ENCODE measurements at regions not wholly inside any gene's neighbourhood (a gene's known extent, or its start where the extent isn't known, plus 50 kb on each side); places are given as distances from the start of the nearest gene placed in this dataset.

DNA sequence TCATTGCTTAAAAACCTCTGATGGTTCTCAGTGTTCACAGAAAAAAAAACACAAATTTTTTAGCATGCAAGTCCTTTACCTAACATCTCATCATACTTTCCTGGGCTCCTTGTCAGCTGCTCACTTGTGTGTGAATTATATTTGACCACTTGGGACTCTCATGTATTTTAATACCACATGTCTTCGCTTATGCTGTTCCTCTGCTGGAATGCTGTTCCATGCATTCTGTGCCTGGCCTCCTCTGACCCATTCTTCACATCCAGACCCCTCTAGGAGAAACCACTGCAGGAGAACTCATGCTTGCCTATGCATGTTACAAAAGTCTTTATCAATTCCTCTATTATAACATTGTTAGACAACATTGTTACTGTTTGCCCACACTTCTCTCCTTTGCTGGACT lies 157.6 kb downstream of the PDGFRA start:
- Histone ChIP-seq H2AFZ (replicated peaks; ENCODE audit: low read length, poor library complexity) (no peak overlapping the region), H4K5ac (ENCODE audit: low read depth, low read length) (no peak overlapping the region), H4K91ac (ENCODE audit: insufficient read depth, low read depth, low read length) (no peak overlapping the region), H2AK9ac (replicated peaks; ENCODE audit: low read depth, low read length, poor library complexity) (no peak overlapping the region), H3K27me3 (ENCODE audit: control insufficient read depth, insufficient read depth, low read length) (no peaks in the 10 kb centered on the region; the same call in none of the 2 replicates), H2BK20ac (ENCODE audit: low read depth, low read length) (no peak overlapping the region), H3K9me3 (ENCODE audit: control insufficient read depth, insufficient read depth, low read length) (no peaks in the 10 kb centered on the region), H3K18ac (ENCODE audit: low read depth, low read length) (no peak overlapping the region), H3K14ac (replicated peaks; ENCODE audit: low read depth, low read length) (no peak overlapping the region), H3K4me2 (ENCODE audit: low read depth, low read length) (no peak overlapping the region), H3K4me1 (ENCODE audit: control insufficient read depth, insufficient read depth, low read length) (no peaks in the 10 kb centered on the region), H3K4me3 (ENCODE audit: insufficient read depth, low read depth, low read length) (no peak overlapping the region), H3K9ac (ENCODE audit: low read depth, low read length) (no peak overlapping the region), H3K56ac (ENCODE audit: extremely low read depth, insufficient read depth, low read length) (no peak overlapping the region), H2BK15ac (ENCODE audit: low read depth, low read length) (no peak overlapping the region), H2BK5ac (ENCODE audit: low read depth, low read length, poor library complexity, severe bottlenecking) (no peak overlapping the region), H2AK5ac (ENCODE audit: low read depth, low read length) (no peak overlapping the region), H3K23ac (ENCODE audit: low read depth, low read length) (no peak overlapping the region), H4K20me1 (ENCODE audit: insufficient read depth, low read length) (no peaks in the 10 kb centered on the region), H4K8ac (ENCODE audit: low read depth in 2 of 2, low read length in 2 of 2) (no peak overlapping the region), H3K4ac (ENCODE audit: low read depth, low read length) (no peak overlapping the region), H3K9me1 (ENCODE audit: insufficient read depth, low read length) (no peaks in the 10 kb centered on the region), H3K79me1 (ENCODE audit: low read depth in 1 of 2, low read length in 2 of 2) (no peaks in the 10 kb centered on the region), H3K27ac (ENCODE audit: insufficient read depth, low read length) (no peak overlapping the region), H3K36me3 (ENCODE audit: control insufficient read depth, insufficient read depth, low read length) (no peaks in the 10 kb centered on the region), H2BK120ac (ENCODE audit: low read depth, low read length) (no peak overlapping the region)
- POLR2A ChIA-PET (ENCODE audit: unreplicated experiment): no interaction called here
- CTCF ChIA-PET: no interaction called here
- in situ Hi-C loops (cut with MboI; ENCODE audit: low sequenced_read_pairs): loop anchor here (25.0 kb wide), 1 partner anchor 926 kb away; no protein-coding TSS in a partner anchor
- no peak for ATAC-seq (ENCODE audit: low read depth)
- TF ChIP-seq MAFK (IDR thresholded peaks at IDR 0.05; ENCODE audit: low read depth, low read length) (no peak), RFX5 (IDR thresholded peaks at IDR 0.05; ENCODE audit: low read depth, low read length) (no peak), CEBPB (IDR thresholded peaks at IDR 0.05; ENCODE audit: low read depth, low read length) (no peak), FOS (IDR thresholded peaks at IDR 0.05; ENCODE audit: low read depth, low read length) (no peak), POLR2A (IDR thresholded peaks at IDR 0.05; ENCODE audit: low read depth, low read length) (no peak), CHD1 (IDR thresholded peaks at IDR 0.05; ENCODE audit: low read depth, low read length) (no peak), SMC3 (IDR thresholded peaks at IDR 0.05; ENCODE audit: low read depth, low read length) (no peak), RCOR1 (IDR thresholded peaks at IDR 0.05; ENCODE audit: insufficient replicate concordance, low read length) (no peak), BHLHE40 (IDR thresholded peaks at IDR 0.05; ENCODE audit: low read depth, low read length) (no peak), NFE2L2 (IDR thresholded peaks at IDR 0.05; ENCODE audit: low read depth, low read length) (no peak), MXI1 (IDR thresholded peaks at IDR 0.05; ENCODE audit: borderline replicate concordance, low read depth, low read length) (no peak), MAZ (IDR thresholded peaks at IDR 0.05; ENCODE audit: borderline replicate concordance, low read depth, low read length) (no peak), RAD21 (IDR thresholded peaks at IDR 0.05; ENCODE audit: low read length) (no peak)
- TF ChIP-seq, protein P1, sequence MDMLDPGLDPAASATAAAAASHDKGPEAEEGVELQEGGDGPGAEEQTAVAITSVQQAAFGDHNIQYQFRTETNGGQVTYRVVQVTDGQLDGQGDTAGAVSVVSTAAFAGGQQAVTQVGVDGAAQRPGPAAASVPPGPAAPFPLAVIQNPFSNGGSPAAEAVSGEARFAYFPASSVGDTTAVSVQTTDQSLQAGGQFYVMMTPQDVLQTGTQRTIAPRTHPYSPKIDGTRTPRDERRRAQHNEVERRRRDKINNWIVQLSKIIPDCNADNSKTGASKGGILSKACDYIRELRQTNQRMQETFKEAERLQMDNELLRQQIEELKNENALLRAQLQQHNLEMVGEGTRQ (IDR thresholded peaks at IDR 0.05; ENCODE audit: low read depth, low read length): no peak
- TF ChIP-seq, protein P2, sequence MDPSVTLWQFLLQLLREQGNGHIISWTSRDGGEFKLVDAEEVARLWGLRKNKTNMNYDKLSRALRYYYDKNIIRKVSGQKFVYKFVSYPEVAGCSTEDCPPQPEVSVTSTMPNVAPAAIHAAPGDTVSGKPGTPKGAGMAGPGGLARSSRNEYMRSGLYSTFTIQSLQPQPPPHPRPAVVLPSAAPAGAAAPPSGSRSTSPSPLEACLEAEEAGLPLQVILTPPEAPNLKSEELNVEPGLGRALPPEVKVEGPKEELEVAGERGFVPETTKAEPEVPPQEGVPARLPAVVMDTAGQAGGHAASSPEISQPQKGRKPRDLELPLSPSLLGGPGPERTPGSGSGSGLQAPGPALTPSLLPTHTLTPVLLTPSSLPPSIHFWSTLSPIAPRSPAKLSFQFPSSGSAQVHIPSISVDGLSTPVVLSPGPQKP (IDR thresholded peaks at IDR 0.05; ENCODE audit: borderline replicate concordance, low read depth, low read length): no peak
- TF ChIP-seq, protein P3, sequence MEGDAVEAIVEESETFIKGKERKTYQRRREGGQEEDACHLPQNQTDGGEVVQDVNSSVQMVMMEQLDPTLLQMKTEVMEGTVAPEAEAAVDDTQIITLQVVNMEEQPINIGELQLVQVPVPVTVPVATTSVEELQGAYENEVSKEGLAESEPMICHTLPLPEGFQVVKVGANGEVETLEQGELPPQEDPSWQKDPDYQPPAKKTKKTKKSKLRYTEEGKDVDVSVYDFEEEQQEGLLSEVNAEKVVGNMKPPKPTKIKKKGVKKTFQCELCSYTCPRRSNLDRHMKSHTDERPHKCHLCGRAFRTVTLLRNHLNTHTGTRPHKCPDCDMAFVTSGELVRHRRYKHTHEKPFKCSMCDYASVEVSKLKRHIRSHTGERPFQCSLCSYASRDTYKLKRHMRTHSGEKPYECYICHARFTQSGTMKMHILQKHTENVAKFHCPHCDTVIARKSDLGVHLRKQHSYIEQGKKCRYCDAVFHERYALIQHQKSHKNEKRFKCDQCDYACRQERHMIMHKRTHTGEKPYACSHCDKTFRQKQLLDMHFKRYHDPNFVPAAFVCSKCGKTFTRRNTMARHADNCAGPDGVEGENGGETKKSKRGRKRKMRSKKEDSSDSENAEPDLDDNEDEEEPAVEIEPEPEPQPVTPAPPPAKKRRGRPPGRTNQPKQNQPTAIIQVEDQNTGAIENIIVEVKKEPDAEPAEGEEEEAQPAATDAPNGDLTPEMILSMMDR (conservative IDR thresholded peaks at IDR 0.05; ENCODE audit: low read depth, low read length): no peak
- intact Hi-C loops (cut with micrococcal nuclease): loop anchor here (10.0 kb wide), 1 partner anchor 458 kb away; no protein-coding TSS in a partner anchor
- dilution Hi-C loops (cut with HindIII; ENCODE audit: low sequenced_read_pairs, unreplicated experiment): no loop called here
- WGBS, 2 experiments (ENCODE audit: extremely low coverage in 2 of 2, insufficient read length in 1 of 2): 100% methylated on average over 1 of the region's 1 CpG; no CpG with 5 or more reads in 1 of the 2 experiments
- BruUV-seq (replicated peaks): no TSS peak
- DNase-seq: no peak

Data from IMR-90 (cell line).